Nephron progenitor cell (in vitro differentiated cells): ENCODE measurements at regions not wholly inside any gene's neighbourhood (a gene's known extent, or its start where the extent isn't known, plus 50 kb on each side); places are given as distances from the start of the nearest gene placed in this dataset.

ENCODE experiments used
- DNase-seq: peaks from one replicate; pipeline ENCODE4 v3.0.0; 2021
- H3K27ac Mint-ChIP-seq: 2 replicates; pipeline ENCODE4 v1.8.0; 2021; ENCODE audit warnings: mild to moderate bottlenecking, moderate library complexity, mixed read lengths
- H3K27me3 Mint-ChIP-seq: 2 replicates; pipeline ENCODE4 v1.8.0; 2021; ENCODE audit warnings: mild to moderate bottlenecking, low read depth, mixed read lengths; ENCODE audit not compliant: poor library complexity
- H3K36me3 Mint-ChIP-seq: 2 replicates; pipeline ENCODE4 v1.8.0; 2021; ENCODE audit warnings: low read depth, mixed read lengths
- H3K4me1 Mint-ChIP-seq: 2 replicates; pipeline ENCODE4 v1.8.0; 2021; ENCODE audit warnings: mixed read lengths
- H3K4me3 Mint-ChIP-seq: 2 replicates; pipeline ENCODE4 v1.8.0; 2021; ENCODE audit warnings: mild to moderate bottlenecking, moderate library complexity, mixed read lengths
- H3K9me3 Mint-ChIP-seq: 2 replicates; pipeline ENCODE4 v1.8.0; 2021; ENCODE audit warnings: mild to moderate bottlenecking, moderate library complexity, mixed read lengths
- CTCF ChIP-seq: fragments of 200-600 bp; sonication (generic); IDR thresholded peaks from 2 replicates; pipeline ENCODE4 v1.5.0; 2021; ENCODE audit warnings: antibody characterized with exemption

GRCh38 chr2:8625399-8626300 lies 56.2 kb upstream of the ID2 start:
- Mint-ChIP-seq H3K27me3 (peaks cover 10% of the 10 kb centered on the region), H3K27ac (no peak overlapping the region), H3K4me3 (no peak overlapping the region), H3K36me3 (no peaks in the 10 kb centered on the region), H3K9me3 (peaks cover 3% of the 10 kb centered on the region), H3K4me1 (peaks cover 70% of the 10 kb centered on the region)
- TF ChIP-seq CTCF: no peak
- no peak for DNase-seq

GRCh38 chr2:8626572-8626971 lies 55.3 kb upstream of the ID2 start:
- peak overlapping the region; percentile 55 for H3K27ac Mint-ChIP-seq
- H3K9me3 Mint-ChIP-seq: no peaks in the 10 kb centered on the region
- no peaks in the 10 kb centered on the region for H3K36me3 Mint-ChIP-seq
- H3K27me3 Mint-ChIP-seq: peaks cover 10% of the 10 kb centered on the region
- H3K4me3 Mint-ChIP-seq: no peak overlapping the region
- no peak for DNase-seq
- TF ChIP-seq CTCF: no peak
- H3K4me1 Mint-ChIP-seq: peaks cover 67% of the 10 kb centered on the region

GRCh38 chr2:8627019-8627691 lies 54.7 kb upstream of the ID2 start:
- Mint-ChIP-seq H3K27ac (peak overlapping the region; percentile 55), H3K36me3 (no peaks in the 10 kb centered on the region), H3K4me3 (no peak overlapping the region), H3K27me3 (peaks cover 10% of the 10 kb centered on the region), H3K9me3 (no peaks in the 10 kb centered on the region), H3K4me1 (peaks cover 69% of the 10 kb centered on the region)
- no peak for TF ChIP-seq CTCF
- DNase-seq: no peak

- Mint-ChIP-seq H3K27ac (peak overlapping the region; percentile 39), H3K36me3 (no peaks in the 10 kb centered on the region)
- DNase-seq: no peak
Measured at GRCh38 chr2:8627692-8628085, 54.2 kb upstream of the ID2 start.

GRCh38 chr2:8628179-8628865 lies 53.5 kb upstream of the ID2 start:
- no peaks in the 10 kb centered on the region for H3K9me3 Mint-ChIP-seq
- H3K27me3 Mint-ChIP-seq: peaks cover 5% of the 10 kb centered on the region
- DNase-seq: no peak
- peaks cover 68% of the 10 kb centered on the region for H3K4me1 Mint-ChIP-seq
- no peak for TF ChIP-seq CTCF
- H3K36me3 Mint-ChIP-seq: no peaks in the 10 kb centered on the region
- peak overlapping the region; percentile 39 for H3K27ac Mint-ChIP-seq
- H3K4me3 Mint-ChIP-seq: no peak overlapping the region

More at GRCh38 chr2:8627692-8628085, 54.2 kb upstream of the ID2 start:
- TF ChIP-seq CTCF: no peak
- H3K9me3 Mint-ChIP-seq: no peaks in the 10 kb centered on the region
- H3K4me3 Mint-ChIP-seq: no peak overlapping the region
- H3K4me1 Mint-ChIP-seq: peaks cover 68% of the 10 kb centered on the region
- H3K27me3 Mint-ChIP-seq: peaks cover 10% of the 10 kb centered on the region
